Fibroblast of skin of right quadriceps (primary cell): ENCODE measurements at regions not wholly inside any gene's neighbourhood (a gene's known extent, or its start where the extent isn't known, plus 50 kb on each side); places are given as distances from the start of the nearest gene placed in this dataset.

ENCODE experiments used
- DNase-seq: peaks from one replicate; pipeline ENCODE4 v3.0.0-alpha.2; 2013

DNA sequence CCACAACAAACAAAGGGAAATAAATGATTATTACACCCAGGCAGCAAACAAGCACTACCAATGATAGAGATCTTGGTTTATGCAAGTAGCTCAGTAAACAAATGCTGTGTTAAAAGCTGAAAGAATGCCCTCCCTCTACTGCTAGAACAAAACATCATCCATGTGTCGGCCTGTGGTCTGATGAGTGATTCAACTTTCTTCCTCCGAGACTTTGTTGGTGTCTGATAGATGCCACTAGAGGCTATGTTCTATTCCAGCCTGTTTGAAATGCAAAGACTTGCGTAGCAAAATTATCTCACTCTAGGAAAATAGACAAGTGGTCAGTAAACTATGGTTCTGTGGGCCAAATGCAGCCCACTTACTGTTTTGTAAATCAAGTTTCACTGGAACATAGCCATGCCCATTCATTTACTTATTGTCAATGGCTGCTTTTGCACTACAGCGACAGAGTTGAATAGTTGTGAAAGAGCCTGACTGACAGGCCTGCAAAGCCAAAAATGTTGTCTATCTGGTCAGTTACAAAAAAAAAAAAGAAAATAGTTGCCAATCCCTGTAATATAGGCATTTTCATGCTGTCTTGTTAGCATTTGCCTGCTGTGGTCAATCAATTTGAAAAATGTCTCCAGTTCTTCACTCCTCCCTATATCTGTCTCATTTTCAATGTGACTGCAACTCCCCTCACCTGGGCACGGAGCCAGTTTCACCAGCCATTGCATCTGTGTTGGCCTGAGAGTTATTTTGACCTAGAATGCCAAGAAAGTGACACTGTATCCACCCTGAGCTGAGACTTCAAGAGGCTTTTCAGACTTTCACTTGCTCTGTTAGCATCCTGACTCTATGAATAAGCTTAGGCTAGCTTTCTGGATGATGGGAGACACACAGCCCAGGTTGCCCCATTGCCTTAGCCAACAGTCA lies 544.6 kb upstream of the BTBD3 start:
- no peak for DNase-seq

DNA sequence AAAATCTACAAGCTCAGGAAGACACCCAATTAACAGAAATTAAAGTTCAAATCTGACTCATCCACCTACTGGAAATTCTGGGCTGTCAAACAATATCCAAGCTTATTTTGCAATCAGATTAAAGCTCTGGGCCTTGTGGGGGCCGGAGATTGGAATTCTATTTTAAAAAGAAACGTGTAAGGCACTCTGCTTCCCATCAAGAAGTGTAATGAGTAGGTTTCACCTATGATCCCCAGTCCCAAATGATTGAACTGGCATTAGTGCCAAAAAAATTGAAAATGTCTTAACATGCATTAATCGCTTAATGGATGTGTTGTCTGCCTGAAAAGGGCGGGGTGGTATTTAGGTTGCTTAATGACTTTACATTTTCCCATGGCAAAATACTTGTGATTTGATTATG lies 542.4 kb upstream of the BTBD3 start:
- no peak for DNase-seq

DNA sequence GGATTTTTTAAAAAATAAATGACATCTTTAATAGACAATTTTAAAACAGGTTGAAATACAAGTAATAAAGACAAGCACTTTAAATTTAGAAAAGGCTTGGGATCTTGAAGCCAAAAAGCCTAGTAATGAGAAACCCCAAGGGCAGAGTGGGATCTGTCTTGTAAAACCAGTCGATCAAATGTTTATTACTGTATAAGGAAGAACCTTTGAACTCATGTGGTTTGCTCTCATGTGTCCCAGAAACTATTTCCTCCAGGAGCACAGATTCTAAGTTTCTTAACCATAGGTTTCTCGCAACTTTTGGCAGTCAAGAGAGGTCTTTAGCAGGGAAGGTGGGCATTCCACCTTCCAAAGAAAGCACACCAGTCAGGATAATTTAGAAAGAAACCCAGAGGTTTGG lies 541.7 kb upstream of the BTBD3 start:
- DNase-seq, result no peak

DNA sequence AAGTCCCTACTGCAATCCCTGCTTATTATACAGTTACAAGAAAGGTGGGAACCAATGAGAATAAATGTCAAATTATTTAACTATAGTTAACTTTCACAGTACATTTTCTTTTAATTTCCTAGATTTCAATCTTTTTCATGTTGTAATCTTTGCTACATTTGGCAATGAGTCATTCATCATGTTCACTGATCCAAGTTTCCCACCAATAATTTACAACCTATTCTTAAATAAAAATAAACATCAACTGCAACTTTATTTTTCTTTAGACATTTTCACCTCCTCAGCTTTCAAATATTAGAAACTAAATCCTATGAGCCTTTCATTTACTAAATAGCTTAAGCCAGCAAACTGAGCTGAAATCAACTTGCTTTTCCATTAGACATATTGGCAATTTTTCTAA lies 541.3 kb upstream of the BTBD3 start:
- no peak for DNase-seq

GRCh38 chr20:11376998-11377397 lies 540.7 kb upstream of the BTBD3 start:
- peak; percentile 53 for DNase-seq

DNA sequence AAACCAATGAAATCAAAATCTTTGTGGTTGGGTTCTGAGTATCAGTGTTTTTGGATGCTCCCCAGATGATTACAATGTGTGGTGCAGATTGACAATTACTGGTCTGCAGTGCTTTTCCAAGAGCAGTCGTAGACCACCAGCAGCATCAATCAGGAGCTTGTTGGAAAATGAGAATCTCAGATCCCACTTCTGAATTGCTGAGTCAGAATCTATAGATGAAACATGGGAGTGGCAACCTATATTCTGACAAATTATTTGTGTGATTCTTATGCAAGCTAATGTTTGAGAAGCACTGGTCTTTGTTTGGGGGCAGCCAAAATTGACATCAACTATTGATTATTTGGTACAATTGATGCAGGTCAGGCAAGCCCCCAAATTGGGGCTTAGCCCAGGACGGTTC lies 539.9 kb upstream of the BTBD3 start:
- no peak for DNase-seq

GRCh38 chr20:11378252-11378651 lies 539.4 kb upstream of the BTBD3 start:
- no peak for DNase-seq

DNA sequence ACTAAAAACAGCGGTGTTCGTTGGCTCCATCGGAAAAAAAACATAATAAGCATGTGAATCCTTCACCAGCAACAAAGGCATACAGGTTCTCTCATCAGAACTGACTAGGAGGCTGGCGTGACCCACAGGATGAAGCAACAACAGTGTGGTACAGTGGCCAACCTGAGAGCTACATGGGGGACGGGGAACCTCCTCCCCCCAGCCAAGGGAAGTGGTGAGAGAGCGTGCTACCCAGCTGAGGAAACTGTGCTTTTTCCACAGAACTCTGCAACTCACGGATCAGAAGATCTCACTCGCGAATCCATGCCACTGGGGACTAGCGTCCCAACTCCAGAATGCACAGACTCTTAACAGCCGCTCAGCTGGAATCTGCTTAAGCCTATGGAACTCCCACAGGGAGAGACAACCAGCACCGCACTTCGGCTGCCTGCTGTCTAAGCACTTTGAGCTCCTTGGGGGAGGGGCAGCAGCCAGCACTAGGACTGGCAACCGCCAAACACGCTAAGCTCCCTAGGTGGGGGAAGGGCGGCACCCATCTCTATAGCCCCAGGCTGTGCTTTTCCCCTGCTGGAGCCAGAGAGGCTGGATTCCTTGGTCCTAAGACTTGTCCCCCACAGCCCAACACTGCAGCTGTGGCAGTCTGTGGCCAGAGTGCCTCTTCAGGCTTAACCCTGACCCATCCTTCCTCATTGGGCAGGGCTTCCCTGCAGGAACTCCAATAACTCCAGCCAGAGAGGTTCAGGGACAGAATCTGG lies 538.3 kb upstream of the BTBD3 start:
- peak; percentile 50 for DNase-seq

- DNase-seq, result no peak
These were observed 537.4 kb upstream of the BTBD3 start for GRCh38 chr20:11380283-11380682.

GRCh38 chr20:11387189-11387754 lies 530.4 kb upstream of the BTBD3 start:
- peak; percentile 90 for DNase-seq

DNA sequence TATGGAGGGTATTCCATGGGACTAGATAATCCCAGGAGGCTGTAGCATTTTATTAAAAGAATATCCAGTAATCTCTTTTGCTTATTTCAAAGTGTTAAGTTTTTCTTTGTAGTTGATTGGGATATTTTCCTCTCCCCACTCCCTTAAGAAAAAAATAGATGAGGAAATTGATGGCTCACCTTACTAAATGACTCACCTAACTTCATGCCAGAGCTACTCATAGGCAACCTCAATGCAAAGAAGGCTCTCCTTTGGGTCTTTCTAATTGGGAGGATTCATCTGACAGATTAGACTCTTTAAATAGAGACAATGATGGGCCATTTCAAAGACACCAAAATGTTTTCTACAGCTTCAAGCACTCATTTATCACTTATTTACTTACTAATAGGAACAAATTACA lies 528.5 kb upstream of the BTBD3 start:
- DNase-seq, result no peak

GRCh38 chr20:11391591-11391990 lies 526.1 kb upstream of the BTBD3 start:
- DNase-seq, result no peak

GRCh38 chr20:11394145-11394833 lies 523.4 kb upstream of the BTBD3 start:
- peak; percentile 94 for DNase-seq

DNA sequence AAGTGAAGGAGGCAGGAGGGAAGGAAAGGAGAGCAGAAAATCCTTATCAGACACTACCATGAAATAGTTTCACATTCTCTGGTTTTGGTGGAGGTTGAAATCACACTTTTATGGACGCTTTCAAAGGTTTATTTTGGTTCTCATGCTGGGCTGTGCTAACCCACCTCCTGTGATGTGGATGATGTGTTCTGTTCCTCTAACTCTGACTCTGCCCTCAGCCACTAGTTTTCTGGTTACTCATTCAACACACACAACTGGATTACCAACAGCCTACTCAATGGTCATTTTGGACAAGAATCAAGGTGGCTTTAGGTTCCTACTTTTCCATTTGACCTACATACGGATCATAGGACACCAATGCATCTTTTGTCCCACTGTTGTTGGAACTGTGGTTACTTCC lies 522.1 kb upstream of the BTBD3 start:
- DNase-seq, result no peak

GRCh38 chr20:11401988-11402387 lies 515.7 kb upstream of the BTBD3 start:
- DNase-seq, result no peak

GRCh38 chr20:11403711-11404110 lies 514.0 kb upstream of the BTBD3 start:
- DNase-seq, result peak; percentile 60

GRCh38 chr20:11406877-11407276 lies 510.8 kb upstream of the BTBD3 start:
- no peak for DNase-seq

DNA sequence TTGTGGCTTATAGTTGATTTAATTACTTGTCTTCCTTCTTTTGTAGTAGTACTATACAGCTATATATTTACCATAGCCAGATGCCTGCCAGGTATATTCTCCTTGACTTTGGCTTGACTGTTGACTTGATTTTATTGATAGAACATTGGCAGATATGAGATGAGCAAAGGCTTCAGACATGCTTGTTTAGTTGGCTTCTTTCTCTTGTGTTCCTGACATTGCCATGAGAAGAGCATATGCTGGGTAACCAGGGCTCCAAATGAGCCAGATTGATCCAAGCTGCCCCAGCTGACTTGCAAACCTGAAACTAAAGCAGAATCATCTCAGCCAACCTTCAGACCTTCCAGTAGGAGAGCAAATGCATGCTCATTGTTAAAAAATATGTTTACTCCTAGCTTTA lies 508.1 kb upstream of the BTBD3 start:
- DNase-seq, result no peak

- no peak for DNase-seq
These were observed 505.9 kb upstream of the BTBD3 start for GRCh38 chr20:11411765-11412164.

DNA sequence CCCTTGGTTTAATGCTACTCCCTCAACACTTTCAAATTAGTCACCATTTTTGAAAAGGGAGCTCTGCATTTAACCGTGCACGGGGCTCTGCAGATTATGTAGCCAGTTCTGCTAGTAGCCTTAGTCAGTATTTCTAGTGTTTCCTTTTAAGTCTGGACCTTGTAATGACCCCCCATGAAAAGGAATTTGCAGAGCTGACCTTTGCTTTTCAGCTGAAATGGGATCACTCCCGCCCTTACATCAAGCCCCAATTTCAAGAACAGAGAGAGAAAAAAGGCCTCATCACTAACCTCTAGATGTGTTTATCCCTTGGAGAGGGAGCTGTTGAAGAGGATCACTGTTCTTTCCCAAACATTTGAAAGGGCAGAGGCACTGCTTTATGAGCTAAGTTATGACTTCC lies 490.7 kb upstream of the BTBD3 start:
- no peak for DNase-seq

DNA sequence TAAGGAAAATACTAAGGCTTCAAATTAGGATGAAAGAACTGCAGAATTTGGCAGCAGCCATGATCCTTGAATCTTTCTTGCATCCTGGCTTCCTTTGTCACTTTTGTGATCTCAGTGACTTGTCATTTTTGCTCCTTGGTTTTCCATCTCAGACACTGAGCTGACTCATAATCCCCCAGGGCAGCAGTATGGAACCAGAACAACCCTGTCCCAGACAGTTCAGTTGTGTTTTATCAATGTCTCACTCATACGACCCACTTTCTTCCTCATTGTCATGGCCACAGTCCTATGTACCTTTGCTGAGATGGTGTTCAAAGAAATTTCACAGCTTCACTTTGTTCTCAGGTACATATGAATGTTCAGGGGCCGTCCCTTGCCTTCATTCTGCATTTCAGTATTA lies 488.5 kb upstream of the BTBD3 start:
- no peak for DNase-seq

DNA sequence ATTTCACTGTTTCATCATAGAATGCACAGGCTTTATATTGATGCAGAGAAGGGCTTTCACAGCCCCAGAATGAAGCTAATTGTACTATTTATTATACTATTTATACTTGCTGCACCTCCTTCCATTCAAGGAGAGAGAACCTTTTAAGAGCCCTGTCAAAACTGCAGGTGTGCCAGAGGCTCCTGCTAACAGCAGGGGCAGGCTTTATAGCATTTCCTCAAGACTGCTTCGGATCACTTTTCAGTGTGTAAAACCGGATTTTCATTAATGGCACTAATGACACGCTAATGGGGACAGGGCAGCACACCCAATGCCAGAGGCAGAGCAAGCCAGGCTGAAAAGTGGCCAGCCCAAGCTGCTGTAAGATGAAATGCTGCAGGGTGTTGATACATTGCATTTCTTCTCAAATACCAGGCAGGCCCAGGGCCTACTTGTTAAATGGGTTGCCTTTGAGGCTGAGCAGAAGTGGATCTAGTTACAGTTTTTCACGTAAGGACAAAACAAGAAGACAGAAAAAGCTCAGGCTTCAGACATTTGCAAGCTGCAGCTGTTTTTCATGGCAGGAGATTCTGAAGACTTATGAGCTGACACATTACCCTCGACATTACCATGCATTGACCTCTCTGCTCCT lies 487.7 kb upstream of the BTBD3 start:
- DNase-seq, result no peak

- no peak for DNase-seq
These were observed 487.0 kb upstream of the BTBD3 start for GRCh38 chr20:11430652-11431051.
